PC-3 (cell line): ENCODE measurements at regions not wholly inside any gene's neighbourhood (a gene's known extent, or its start where the extent isn't known, plus 50 kb on each side); places are given as distances from the start of the nearest gene placed in this dataset.

Experiments used
- ATAC-seq: fragments of 200-7000 bp; cut with Tn5 transposase; 2 replicates; pipeline ENCODE4 v1.9.1; 2020; ENCODE audit warnings: mild to moderate bottlenecking, moderate library complexity
- BruUV-seq: library from RNA; stranded (reverse); fragments of 400-500 nt; replicated peaks from 2 replicates; lab custom pipeline; 2021; lab: Mats Ljungman, UMichigan
- CTCF ChIA-PET: fragments of 300-600 bp; sonication (Branson Sonifier 250); formaldehyde crosslinking; loops from one replicate; lab custom pipeline; 2022; ENCODE audit warnings: antibody characterized with exemption; lab: Charles Lee
- POLR2A ChIA-PET: fragments of 300-600 bp; sonication (Branson Sonifier 250); formaldehyde crosslinking; loops from one replicate; lab custom pipeline; 2022; ENCODE audit warnings: antibody characterized with exemption; ENCODE audit not compliant: unreplicated experiment; lab: Charles Lee
- DNase-seq: peaks from one replicate; pipeline ENCODE4 v3.0.0-alpha.2; 2015
- H2AFZ ChIP-seq: fragments of 300-600 bp; sonication (generic); 2 replicates; pipeline ENCODE4 v1.6.0; 2016; ENCODE audit warnings: antibody characterized with exemption, low read length
- H3F3A ChIP-seq: fragments of 300-600 bp; sonication (generic); one replicate; pipeline ENCODE4 v1.6.0; 2017; ENCODE audit warnings: antibody characterized with exemption, low read length, control low read depth, mild to moderate bottlenecking; ENCODE audit not compliant: unreplicated experiment
- H3K27ac ChIP-seq: fragments of 300-600 bp; sonication (generic); 2 replicates; pipeline ENCODE4 v1.5.1; 2016; ENCODE audit warnings: mild to moderate bottlenecking, low read length
- H3K27me3 ChIP-seq: fragments of 300-600 bp; sonication (generic); 2 replicates; pipeline ENCODE4 v1.6.1; 2016; ENCODE audit warnings: low read length, mixed read lengths
- H3K36me3 ChIP-seq: fragments of 300-600 bp; sonication (generic); 2 replicates; pipeline ENCODE4 v1.6.1; 2016; ENCODE audit warnings: low read depth, mixed run types, low read length, mixed read lengths
- H3K4me1 ChIP-seq: fragments of 300-600 bp; sonication (generic); 2 replicates; pipeline ENCODE4 v1.5.1; 2016; ENCODE audit warnings: low read length; ENCODE audit not compliant: insufficient read depth
- H3K4me2 ChIP-seq: fragments of 300-600 bp; sonication (generic); 2 replicates; pipeline ENCODE4 v1.6.0; 2016; ENCODE audit warnings: low read length
- H3K4me3 ChIP-seq: fragments of 300-600 bp; sonication (generic); 2 replicates; pipeline ENCODE4 v1.5.1; 2016; ENCODE audit warnings: mild to moderate bottlenecking, low read length, mixed read lengths
- H3K79me2 ChIP-seq: fragments of 300-600 bp; sonication (generic); 2 replicates; pipeline ENCODE4 v1.6.1; 2017; ENCODE audit warnings: low read length, mixed read lengths
- H3K9ac ChIP-seq: fragments of 300-600 bp; sonication (generic); 2 replicates; pipeline ENCODE4 v1.6.0; 2016; ENCODE audit warnings: mild to moderate bottlenecking, low read length
- H3K9me2 ChIP-seq: fragments of 300-600 bp; sonication (generic); replicated peaks from 2 replicates; pipeline ENCODE4 v1.6.1; 2016; ENCODE audit warnings: mixed run types, low read length, mixed read lengths
- H3K9me3 ChIP-seq: fragments of 300-600 bp; sonication (generic); 2 replicates; pipeline ENCODE4 v1.6.1; 2016; ENCODE audit warnings: low read length, mixed read lengths
- H4K20me1 ChIP-seq: fragments of 300-600 bp; sonication (generic); 2 replicates; pipeline ENCODE4 v1.6.1; 2016; ENCODE audit warnings: low read length, mixed read lengths
- CTCF ChIP-seq: fragments of 300-600 bp; sonication (generic); conservative IDR thresholded peaks from 2 replicates; pipeline ENCODE4 v1.5.1; 2017; ENCODE audit warnings: antibody characterized with exemption, low read depth, mild to moderate bottlenecking, low read length
- EZH2 ChIP-seq: fragments of 300-600 bp; sonication (generic); IDR thresholded peaks from one replicate; pipeline ENCODE4 v1.6.1; 2017; ENCODE audit warnings: antibody characterized with exemption, mild to moderate bottlenecking, low read length; ENCODE audit not compliant: unreplicated experiment
- EZH2phosphoT487 ChIP-seq: fragments of 300-600 bp; sonication (generic); IDR thresholded peaks from 2 replicates; pipeline ENCODE4 v1.6.1; 2018; ENCODE audit warnings: mild to moderate bottlenecking, antibody characterized with exemption, low read length, borderline replicate concordance
- intact Hi-C: fragments of 100-400 bp; cut with micrococcal nuclease; formaldehyde crosslinking; loops from 2 replicates; pipeline ENCODE4 v1.9.0; 2023

GRCh38 chr2:171244970-171245782, 84.5 kb upstream of the TLK1 start:
- intact Hi-C loops: no loop called here
- CTCF ChIA-PET: no interaction called here

GRCh38 chr2:171244466-171244969, 83.8 kb upstream of the TLK1 start:
- H3K4me3 ChIP-seq: no peak overlapping the region
- no TSS peak for BruUV-seq
- no peak overlapping the region for H3K4me2 ChIP-seq
- no peak overlapping the region for H3K27ac ChIP-seq
- no peak overlapping the region for H3K9ac ChIP-seq
- no peaks in the 10 kb centered on the region; the same call in 1 of the 2 replicates for H3K9me3 ChIP-seq
- H4K20me1 ChIP-seq: no peaks in the 10 kb centered on the region
- no peaks in the 10 kb centered on the region for H3K9me2 ChIP-seq
- ChIA-PET POLR2A (no interaction called here), CTCF (no interaction called here)
- no peaks in the 10 kb centered on the region for H3K79me2 ChIP-seq
- no peaks in the 10 kb centered on the region for H3F3A ChIP-seq
- no peaks in the 10 kb centered on the region for H3K4me1 ChIP-seq
- H3K27me3 ChIP-seq: no peaks in the 10 kb centered on the region
- H3K36me3 ChIP-seq: no peaks in the 10 kb centered on the region; the same call in 1 of the 2 replicates
- ATAC-seq (no peak), DNase-seq (no peak)
- no peak for TF ChIP-seq CTCF
- TF ChIP-seq EZH2: no peak
- no peak for TF ChIP-seq EZH2phosphoT487
- no peak overlapping the region for H2AFZ ChIP-seq
- intact Hi-C loops: no loop called here

More at GRCh38 chr2:171244970-171245782, 84.5 kb upstream of the TLK1 start:
- H3K27me3 ChIP-seq: no peaks in the 10 kb centered on the region
- H3K4me1 ChIP-seq: no peaks in the 10 kb centered on the region
- H3K9ac ChIP-seq: no peak overlapping the region
- POLR2A ChIA-PET: no interaction called here
- no peaks in the 10 kb centered on the region; the same call in 1 of the 2 replicates for H3K36me3 ChIP-seq
- no peaks in the 10 kb centered on the region for H3K79me2 ChIP-seq
- H3F3A ChIP-seq: no peaks in the 10 kb centered on the region
- BruUV-seq: no TSS peak
- H3K9me3 ChIP-seq: no peaks in the 10 kb centered on the region; the same call in 1 of the 2 replicates
- no peak overlapping the region for H3K27ac ChIP-seq
- H4K20me1 ChIP-seq: no peaks in the 10 kb centered on the region
- DNase-seq (peak; percentile 22), ATAC-seq (no peak)
- no peak overlapping the region for H3K4me2 ChIP-seq
- no peak for TF ChIP-seq EZH2phosphoT487
- TF ChIP-seq CTCF: peak; percentile 22; the same call in 1 of the 2 replicates
- H3K9me2 ChIP-seq: no peaks in the 10 kb centered on the region
- no peak overlapping the region for H3K4me3 ChIP-seq
- no peak overlapping the region for H2AFZ ChIP-seq

GRCh38 chr2:171241771-171242170, 81.1 kb upstream of the TLK1 start:
- no peak overlapping the region for H2AFZ ChIP-seq
- DNase-seq: no peak
- H3K27me3 ChIP-seq: no peaks in the 10 kb centered on the region
- no peak overlapping the region for H3K4me3 ChIP-seq
- no peaks in the 10 kb centered on the region for H3K9me2 ChIP-seq
- H4K20me1 ChIP-seq: no peaks in the 10 kb centered on the region
- ChIA-PET POLR2A (no interaction called here), CTCF (no interaction called here)
- H3F3A ChIP-seq: no peaks in the 10 kb centered on the region
- no TSS peak for BruUV-seq
- no peak overlapping the region for H3K9ac ChIP-seq
- ATAC-seq: no peak
- intact Hi-C loops: no loop called here
- H3K4me1 ChIP-seq: no peaks in the 10 kb centered on the region
- no peak overlapping the region for H3K27ac ChIP-seq
- H3K4me2 ChIP-seq: no peak overlapping the region
- no peaks in the 10 kb centered on the region for H3K79me2 ChIP-seq
- no peaks in the 10 kb centered on the region for H3K36me3 ChIP-seq
- H3K9me3 ChIP-seq: no peaks in the 10 kb centered on the region; the same call in 1 of the 2 replicates
- no peak for TF ChIP-seq CTCF
- no peak for TF ChIP-seq EZH2phosphoT487
- no peak for TF ChIP-seq EZH2
